Activated CD8-positive, alpha-beta memory T cell treated with anti-CD3 and anti-CD28 coated beads for 48 hours (primary cell): ENCODE measurements at regions not wholly inside any gene's neighbourhood (a gene's known extent, or its start where the extent isn't known, plus 50 kb on each side); places are given as distances from the start of the nearest gene placed in this dataset.

ENCODE experiments used
- DNase-seq, 3 experiments: peaks; one replicate each; pipeline ENCODE4 v3.0.0-alpha.2; 2020; ENCODE audit warnings: low read depth in 2 of 3, low spot score in 2 of 3

GRCh38 chr3:150269526-150269925 lies 138.6 kb upstream of the TSC22D2 start:
- DNase-seq = no peak

GRCh38 chr3:150268426-150269391 lies 139.4 kb upstream of the TSC22D2 start:
- no peak for DNase-seq

GRCh38 chr3:150267288-150267687 lies 140.8 kb upstream of the TSC22D2 start:
- DNase-seq = no peak

GRCh38 chr3:150265305-150265704 lies 142.8 kb upstream of the TSC22D2 start:
- DNase-seq = no peak

GRCh38 chr3:150264561-150265279 lies 143.4 kb upstream of the TSC22D2 start:
- DNase-seq = no peak

- DNase-seq = no peak
These were observed 146.1 kb upstream of the TSC22D2 start for GRCh38 chr3:150261958-150262357.

GRCh38 chr3:150261418-150261817 lies 146.7 kb upstream of the TSC22D2 start:
- DNase-seq = no peak

GRCh38 chr3:150260398-150260710 lies 147.7 kb upstream of the TSC22D2 start:
- DNase-seq = no peak

GRCh38 chr3:150259526-150260397 lies 148.3 kb upstream of the TSC22D2 start:
- DNase-seq = no peak

- DNase-seq = no peak
These were observed 151.3 kb upstream of the TSC22D2 start for GRCh38 chr3:150256782-150257181.

GRCh38 chr3:150256318-150256717 lies 151.8 kb upstream of the TSC22D2 start:
- no peak for DNase-seq

GRCh38 chr3:150255826-150256225 lies 152.3 kb upstream of the TSC22D2 start:
- no peak for DNase-seq

GRCh38 chr3:150255413-150255812 lies 152.7 kb upstream of the TSC22D2 start:
- no peak for DNase-seq

- DNase-seq = no peak
These were observed 153.8 kb upstream of the TSC22D2 start for GRCh38 chr3:150254309-150254708.

- DNase-seq = no peak
These were observed 154.5 kb upstream of the TSC22D2 start for GRCh38 chr3:150253622-150254021.

GRCh38 chr3:150252462-150252861 lies 155.6 kb upstream of the TSC22D2 start:
- DNase-seq = no peak

- DNase-seq = no peak
These were observed 156.7 kb upstream of the TSC22D2 start for GRCh38 chr3:150251187-150252062.

GRCh38 chr3:150249779-150250470 lies 158.2 kb upstream of the TSC22D2 start:
- no peak for DNase-seq

- DNase-seq = no peak
These were observed 159.0 kb upstream of the TSC22D2 start for GRCh38 chr3:150248888-150249681.
